ENCODE measurements at regions not wholly inside any gene's neighbourhood (a gene's known extent, or its start where the extent isn't known, plus 50 kb on each side); places are given as distances from the start of the nearest gene placed in this dataset.

GRCh38 chr13:53264751-53265385, 236.3 kb downstream of the OLFM4 start:
- no peak for DNase-seq (ENCODE audit: low spot score)
- TF ChIP-seq, protein P1, sequence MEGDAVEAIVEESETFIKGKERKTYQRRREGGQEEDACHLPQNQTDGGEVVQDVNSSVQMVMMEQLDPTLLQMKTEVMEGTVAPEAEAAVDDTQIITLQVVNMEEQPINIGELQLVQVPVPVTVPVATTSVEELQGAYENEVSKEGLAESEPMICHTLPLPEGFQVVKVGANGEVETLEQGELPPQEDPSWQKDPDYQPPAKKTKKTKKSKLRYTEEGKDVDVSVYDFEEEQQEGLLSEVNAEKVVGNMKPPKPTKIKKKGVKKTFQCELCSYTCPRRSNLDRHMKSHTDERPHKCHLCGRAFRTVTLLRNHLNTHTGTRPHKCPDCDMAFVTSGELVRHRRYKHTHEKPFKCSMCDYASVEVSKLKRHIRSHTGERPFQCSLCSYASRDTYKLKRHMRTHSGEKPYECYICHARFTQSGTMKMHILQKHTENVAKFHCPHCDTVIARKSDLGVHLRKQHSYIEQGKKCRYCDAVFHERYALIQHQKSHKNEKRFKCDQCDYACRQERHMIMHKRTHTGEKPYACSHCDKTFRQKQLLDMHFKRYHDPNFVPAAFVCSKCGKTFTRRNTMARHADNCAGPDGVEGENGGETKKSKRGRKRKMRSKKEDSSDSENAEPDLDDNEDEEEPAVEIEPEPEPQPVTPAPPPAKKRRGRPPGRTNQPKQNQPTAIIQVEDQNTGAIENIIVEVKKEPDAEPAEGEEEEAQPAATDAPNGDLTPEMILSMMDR (IDR thresholded peaks at IDR 0.05; ENCODE audit: extremely low read depth, missing control alignments): no peak

GRCh38 chr13:53266757-53267156, 238.1 kb downstream of the OLFM4 start:
- TF ChIP-seq, protein P1 (IDR thresholded peaks at IDR 0.05; ENCODE audit: extremely low read depth, missing control alignments): no peak
- no peak for DNase-seq (ENCODE audit: low spot score)

- TF ChIP-seq, protein P1 (IDR thresholded peaks at IDR 0.05; ENCODE audit: extremely low read depth, missing control alignments): no peak
- no peak for DNase-seq (ENCODE audit: low spot score)
Observed at GRCh38 chr13:53269634-53270033, 241.0 kb downstream of the OLFM4 start.

DNA sequence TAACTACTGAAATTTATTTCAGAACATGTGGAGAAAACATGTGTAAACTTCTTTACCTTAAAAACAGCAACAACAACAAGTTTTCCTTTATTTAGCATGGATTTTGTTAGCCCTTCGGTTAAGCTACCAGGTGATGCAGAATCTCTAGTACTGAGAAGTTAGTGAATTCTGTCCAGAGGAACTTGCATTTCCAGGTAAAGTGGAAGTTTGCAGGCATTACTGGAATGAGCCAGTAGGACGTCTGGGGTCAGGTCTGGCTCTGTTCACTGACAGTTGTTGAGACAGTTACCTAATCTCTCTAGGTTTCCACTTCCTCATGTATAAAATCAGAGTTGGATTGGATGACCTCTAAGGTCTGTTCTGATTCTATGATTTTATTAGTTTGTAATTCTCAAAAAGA, 244.3 kb downstream of the OLFM4 start:
- TF ChIP-seq, protein P1 (IDR thresholded peaks at IDR 0.05; ENCODE audit: extremely low read depth, missing control alignments): no peak
- DNase-seq (ENCODE audit: low spot score): no peak

DNA sequence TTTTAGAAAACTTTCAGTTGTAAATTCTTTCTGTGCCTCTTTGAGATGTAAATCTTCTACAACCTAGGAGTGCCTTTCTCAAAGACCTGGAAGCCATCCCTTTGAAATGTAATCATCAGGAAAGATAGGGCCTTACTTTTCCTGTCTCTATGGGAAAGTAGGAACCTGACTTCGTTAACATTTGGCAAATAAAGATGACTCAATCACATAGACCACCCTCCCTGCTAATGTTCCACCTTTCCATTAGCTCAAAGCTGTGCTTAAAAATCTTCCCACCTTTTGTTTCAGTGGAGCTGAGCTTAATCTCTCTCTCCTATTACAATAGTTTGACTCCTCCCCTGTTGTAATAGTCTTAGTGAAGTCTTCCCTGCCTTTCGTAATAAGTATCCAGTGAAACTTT, 247.7 kb downstream of the OLFM4 start:
- no peak for DNase-seq (ENCODE audit: low spot score)
- TF ChIP-seq, protein P1 (IDR thresholded peaks at IDR 0.05; ENCODE audit: extremely low read depth, missing control alignments): no peak

DNA sequence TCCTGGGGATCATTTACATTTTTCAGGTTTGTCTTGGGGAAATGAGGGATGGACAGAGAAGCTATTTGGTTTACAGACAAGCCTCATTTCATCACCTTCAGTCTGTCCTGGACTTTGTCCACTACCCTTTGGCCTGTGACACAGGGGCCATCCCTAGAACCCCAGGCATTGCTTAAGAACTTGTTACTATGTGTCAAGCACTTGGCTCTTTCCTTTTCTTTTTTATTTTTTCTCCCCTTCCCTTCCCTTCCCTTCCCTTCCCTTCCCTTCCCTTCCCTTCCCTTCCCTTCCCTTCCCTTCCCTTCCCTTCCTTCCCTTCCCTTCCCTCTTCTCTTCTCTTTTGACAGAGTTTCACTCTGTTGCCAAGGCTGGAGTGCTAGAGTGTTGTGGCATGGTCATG, 253.1 kb downstream of the OLFM4 start:
- TF ChIP-seq, protein P1 (IDR thresholded peaks at IDR 0.05; ENCODE audit: extremely low read depth, missing control alignments): no peak
- DNase-seq (ENCODE audit: low spot score): no peak

- TF ChIP-seq, protein P1 (IDR thresholded peaks at IDR 0.05; ENCODE audit: extremely low read depth, missing control alignments): no peak
Observed at GRCh38 chr13:53285896-53286430, 257.4 kb downstream of the OLFM4 start.

More at GRCh38 chr13:53285896-53286430, 257.4 kb downstream of the OLFM4 start:
- no peak for DNase-seq (ENCODE audit: low spot score)
